ENCODE measurements at regions not wholly inside any gene's neighbourhood (a gene's known extent, or its start where the extent isn't known, plus 50 kb on each side); places are given as distances from the start of the nearest gene placed in this dataset.

- no peaks in the 10 kb centered on the region for H3K36me3 ChIP-seq (ENCODE audit: control insufficient read depth, low read length)
- no peaks in the 10 kb centered on the region for H3K4me1 ChIP-seq (ENCODE audit: control insufficient read depth, low read length)
- H4K20me1 ChIP-seq (ENCODE audit: control insufficient read depth, insufficient read depth, low read depth, low read length) = no peaks in the 10 kb centered on the region
- H3K27ac ChIP-seq (ENCODE audit: low read depth, low read length) = no peak overlapping the region
- no peaks in the 10 kb centered on the region for H3K9me3 ChIP-seq (ENCODE audit: control insufficient read depth, insufficient read depth, low read length)
- H3K4me3 ChIP-seq (ENCODE audit: low read length) = no peak overlapping the region
- no peaks in the 10 kb centered on the region for H3K9me2 ChIP-seq (replicated peaks; ENCODE audit: control insufficient read depth, low read length)
- no peaks in the 10 kb centered on the region for H3K79me2 ChIP-seq (ENCODE audit: control insufficient read depth, low read length)
- H3F3A ChIP-seq (ENCODE audit: control insufficient read depth, insufficient read depth) = no peaks in the 10 kb centered on the region
- H3K4me2 ChIP-seq (ENCODE audit: low read length) = no peak overlapping the region
- TF ChIP-seq EZH2phosphoT487 (IDR thresholded peaks at IDR 0.05; ENCODE audit: borderline replicate concordance, low read length) (no peak), CTCF (IDR thresholded peaks at IDR 0.05; ENCODE audit: low read depth, low read length, poor library complexity, severe bottlenecking) (no peak)
- no peaks in the 10 kb centered on the region for H3K27me3 ChIP-seq (ENCODE audit: control insufficient read depth, low read length)
Observed at GRCh38 chr18:30415903-30416302, 626.6 kb downstream of the DSC3 start.

GRCh38 chr18:30409120-30409519, 633.4 kb downstream of the DSC3 start:
- Histone ChIP-seq H3K4me2 (ENCODE audit: low read length) (no peak overlapping the region), H3K27ac (ENCODE audit: low read depth, low read length) (no peak overlapping the region), H3K9me3 (ENCODE audit: control insufficient read depth, insufficient read depth, low read length) (no peaks in the 10 kb centered on the region), H3K4me1 (ENCODE audit: control insufficient read depth, low read length) (no peaks in the 10 kb centered on the region), H3K4me3 (ENCODE audit: low read length) (no peak overlapping the region), H3K36me3 (ENCODE audit: control insufficient read depth, low read length) (no peaks in the 10 kb centered on the region), H3F3A (ENCODE audit: control insufficient read depth, insufficient read depth) (no peaks in the 10 kb centered on the region), H3K27me3 (ENCODE audit: control insufficient read depth, low read length) (no peaks in the 10 kb centered on the region), H4K20me1 (ENCODE audit: control insufficient read depth, insufficient read depth, low read depth, low read length) (no peaks in the 10 kb centered on the region), H3K9me2 (replicated peaks; ENCODE audit: control insufficient read depth, low read length) (no peaks in the 10 kb centered on the region), H3K79me2 (ENCODE audit: control insufficient read depth, low read length) (no peaks in the 10 kb centered on the region)
- TF ChIP-seq CTCF (IDR thresholded peaks at IDR 0.05; ENCODE audit: low read depth, low read length, poor library complexity, severe bottlenecking) (no peak), EZH2phosphoT487 (IDR thresholded peaks at IDR 0.05; ENCODE audit: borderline replicate concordance, low read length) (no peak)

GRCh38 chr18:30406728-30407127, 635.8 kb downstream of the DSC3 start:
- TF ChIP-seq CTCF (IDR thresholded peaks at IDR 0.05; ENCODE audit: low read depth, low read length, poor library complexity, severe bottlenecking) = no peak
- no peak for TF ChIP-seq EZH2phosphoT487 (IDR thresholded peaks at IDR 0.05; ENCODE audit: borderline replicate concordance, low read length)
- Histone ChIP-seq H3K79me2 (ENCODE audit: control insufficient read depth, low read length) (no peaks in the 10 kb centered on the region), H3K9me2 (replicated peaks; ENCODE audit: control insufficient read depth, low read length) (no peaks in the 10 kb centered on the region), H3K27ac (ENCODE audit: low read depth, low read length) (no peak overlapping the region), H3K27me3 (ENCODE audit: control insufficient read depth, low read length) (no peaks in the 10 kb centered on the region), H3K36me3 (ENCODE audit: control insufficient read depth, low read length) (no peaks in the 10 kb centered on the region), H3K4me1 (ENCODE audit: control insufficient read depth, low read length) (no peaks in the 10 kb centered on the region), H3K4me3 (ENCODE audit: low read length) (no peak overlapping the region), H3F3A (ENCODE audit: control insufficient read depth, insufficient read depth) (no peaks in the 10 kb centered on the region), H3K4me2 (ENCODE audit: low read length) (no peak overlapping the region), H3K9me3 (ENCODE audit: control insufficient read depth, insufficient read depth, low read length) (no peaks in the 10 kb centered on the region), H4K20me1 (ENCODE audit: control insufficient read depth, insufficient read depth, low read depth, low read length) (no peaks in the 10 kb centered on the region)

GRCh38 chr18:30405038-30405437, 637.5 kb downstream of the DSC3 start:
- no peaks in the 10 kb centered on the region for H3K9me3 ChIP-seq (ENCODE audit: control insufficient read depth, insufficient read depth, low read length)
- H3K4me3 ChIP-seq (ENCODE audit: low read length) = no peak overlapping the region
- no peaks in the 10 kb centered on the region for H3K79me2 ChIP-seq (ENCODE audit: control insufficient read depth, low read length)
- TF ChIP-seq EZH2phosphoT487 (IDR thresholded peaks at IDR 0.05; ENCODE audit: borderline replicate concordance, low read length) (no peak), CTCF (IDR thresholded peaks at IDR 0.05; ENCODE audit: low read depth, low read length, poor library complexity, severe bottlenecking) (no peak)
- no peaks in the 10 kb centered on the region for H4K20me1 ChIP-seq (ENCODE audit: control insufficient read depth, insufficient read depth, low read depth, low read length)
- no peaks in the 10 kb centered on the region for H3K4me1 ChIP-seq (ENCODE audit: control insufficient read depth, low read length)
- no peaks in the 10 kb centered on the region for H3F3A ChIP-seq (ENCODE audit: control insufficient read depth, insufficient read depth)
- no peaks in the 10 kb centered on the region for H3K9me2 ChIP-seq (replicated peaks; ENCODE audit: control insufficient read depth, low read length)
- no peaks in the 10 kb centered on the region for H3K36me3 ChIP-seq (ENCODE audit: control insufficient read depth, low read length)
- H3K4me2 ChIP-seq (ENCODE audit: low read length) = no peak overlapping the region
- H3K27me3 ChIP-seq (ENCODE audit: control insufficient read depth, low read length) = no peaks in the 10 kb centered on the region
- no peak overlapping the region for H3K27ac ChIP-seq (ENCODE audit: low read depth, low read length)

Measured in DOHH2 (cell line).